ENCODE measurements at regions not wholly inside any gene's neighbourhood (a gene's known extent, or its start where the extent isn't known, plus 50 kb on each side); places are given as distances from the start of the nearest gene placed in this dataset.

DNA sequence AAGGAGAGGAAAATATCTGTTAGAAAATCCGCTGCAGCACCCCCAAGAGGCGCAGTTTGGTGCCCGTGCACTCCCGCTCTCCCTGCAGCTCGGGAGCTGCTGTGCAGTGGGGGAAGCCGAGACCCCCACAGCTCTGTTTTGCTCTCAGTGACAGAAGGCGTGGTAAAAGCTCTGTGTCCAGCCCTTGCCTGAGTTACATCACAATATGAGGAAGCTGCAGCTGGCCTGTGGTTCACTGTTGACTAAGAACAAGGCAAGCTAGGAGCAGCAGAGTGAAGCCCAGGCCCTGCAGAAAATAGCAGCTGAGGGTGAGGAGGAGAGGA is 88.5 kb upstream of the ADRA2C start:
- no peak for TF ChIP-seq PAX5 (IDR thresholded peaks at IDR 0.05; ENCODE audit: insufficient read depth, low read length, severe bottlenecking)
- TF ChIP-seq POLR2AphosphoS5 (IDR thresholded peaks at IDR 0.05; ENCODE audit: low read depth, low read length) = no peak
- TF ChIP-seq SPI1 (IDR thresholded peaks at IDR 0.05; ENCODE audit: low read depth, low read length) = no peak
- TF ChIP-seq POU2F2 (IDR thresholded peaks at IDR 0.05; ENCODE audit: low read depth, low read length) = no peak
- TF ChIP-seq TAF1 (IDR thresholded peaks at IDR 0.05; ENCODE audit: low read depth, low read length) = no peak
- no peak for TF ChIP-seq POLR2A (IDR thresholded peaks at IDR 0.05; ENCODE audit: low read depth, low read length)
- DNase-seq (ENCODE audit: insufficient read length, low spot score) (no peak), FAIRE-seq (no peak)

DNA sequence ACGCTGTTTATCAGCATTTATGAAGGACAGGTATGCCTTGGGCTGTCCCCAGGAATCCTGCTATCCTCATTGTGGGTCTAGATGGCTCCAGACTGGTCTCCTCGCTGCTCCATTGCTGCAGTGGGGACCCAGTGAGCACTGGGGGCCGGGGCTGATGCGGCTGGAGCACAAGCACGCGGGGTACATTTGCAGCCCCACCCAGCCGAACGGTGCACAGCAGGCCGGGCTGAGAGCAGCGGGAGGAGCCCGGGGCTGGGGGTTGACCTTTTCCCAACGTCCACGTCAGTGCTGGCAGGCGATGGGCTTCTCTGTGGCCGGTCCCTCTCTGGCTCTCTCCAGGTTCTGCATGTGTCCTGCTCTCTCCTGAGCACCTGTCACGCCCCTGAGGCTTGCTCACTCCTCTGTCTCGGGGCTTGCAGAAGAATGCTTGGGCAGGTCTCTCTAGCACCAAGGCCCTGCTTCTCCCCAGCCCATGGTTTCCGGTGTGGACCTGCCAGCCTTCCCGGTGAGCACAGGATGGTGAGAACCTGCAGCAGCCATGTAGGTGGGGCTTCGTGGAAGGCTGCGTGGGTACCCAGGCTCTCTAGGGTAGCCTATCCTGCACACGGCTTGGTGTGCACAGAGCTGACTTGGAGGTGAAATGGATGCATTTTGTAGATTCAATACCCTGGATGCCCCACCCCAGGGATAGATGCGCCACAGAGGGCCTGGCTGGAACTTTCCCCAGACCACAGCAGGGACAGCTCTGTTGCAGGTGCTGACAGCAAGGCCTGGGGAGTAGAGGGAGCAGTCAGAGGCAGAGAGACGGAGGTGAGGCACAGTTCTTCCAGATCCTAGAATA is 89.1 kb upstream of the ADRA2C start:
- DNase-seq (ENCODE audit: insufficient read length, low spot score) (no peak), FAIRE-seq (no peak)
- TF ChIP-seq PAX5 (IDR thresholded peaks at IDR 0.05; ENCODE audit: insufficient read depth, low read length, severe bottlenecking) = no peak
- TF ChIP-seq SPI1 (IDR thresholded peaks at IDR 0.05; ENCODE audit: low read depth, low read length) = no peak
- TF ChIP-seq TAF1 (IDR thresholded peaks at IDR 0.05; ENCODE audit: low read depth, low read length) = no peak
- TF ChIP-seq POLR2A (IDR thresholded peaks at IDR 0.05; ENCODE audit: low read depth, low read length) = no peak
- TF ChIP-seq POU2F2 (IDR thresholded peaks at IDR 0.05; ENCODE audit: low read depth, low read length) = no peak
- TF ChIP-seq POLR2AphosphoS5 (IDR thresholded peaks at IDR 0.05; ENCODE audit: low read depth, low read length) = no peak

DNA sequence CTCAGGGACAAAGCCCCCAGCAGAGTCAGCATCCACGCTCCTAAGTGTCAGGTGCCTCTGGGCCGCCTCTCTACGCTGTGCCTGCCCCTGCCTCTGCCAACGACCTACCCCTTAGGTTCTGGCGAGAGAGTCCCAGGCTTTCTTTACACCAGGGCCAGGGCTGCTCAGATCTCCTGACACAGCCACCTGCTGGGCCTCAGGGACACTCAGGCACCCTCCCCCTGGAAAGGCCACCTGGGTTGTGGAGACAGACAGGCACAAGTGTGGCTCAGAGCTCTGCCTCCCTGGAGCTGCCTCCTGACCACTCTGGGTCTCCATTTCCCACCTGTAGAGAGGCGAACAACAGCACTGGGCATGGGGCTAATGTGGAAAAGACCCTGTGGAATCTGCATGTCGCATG is 90.0 kb upstream of the ADRA2C start:
- TF ChIP-seq POLR2AphosphoS5 (IDR thresholded peaks at IDR 0.05; ENCODE audit: low read depth, low read length) = no peak
- no peak for TF ChIP-seq PAX5 (IDR thresholded peaks at IDR 0.05; ENCODE audit: insufficient read depth, low read length, severe bottlenecking)
- no peak for TF ChIP-seq POLR2A (IDR thresholded peaks at IDR 0.05; ENCODE audit: low read depth, low read length)
- TF ChIP-seq POU2F2 (IDR thresholded peaks at IDR 0.05; ENCODE audit: low read depth, low read length) = no peak
- no peak for TF ChIP-seq SPI1 (IDR thresholded peaks at IDR 0.05; ENCODE audit: low read depth, low read length)
- no peak for TF ChIP-seq TAF1 (IDR thresholded peaks at IDR 0.05; ENCODE audit: low read depth, low read length)
- no peak for FAIRE-seq
- no peak for DNase-seq (ENCODE audit: insufficient read length, low spot score)

DNA sequence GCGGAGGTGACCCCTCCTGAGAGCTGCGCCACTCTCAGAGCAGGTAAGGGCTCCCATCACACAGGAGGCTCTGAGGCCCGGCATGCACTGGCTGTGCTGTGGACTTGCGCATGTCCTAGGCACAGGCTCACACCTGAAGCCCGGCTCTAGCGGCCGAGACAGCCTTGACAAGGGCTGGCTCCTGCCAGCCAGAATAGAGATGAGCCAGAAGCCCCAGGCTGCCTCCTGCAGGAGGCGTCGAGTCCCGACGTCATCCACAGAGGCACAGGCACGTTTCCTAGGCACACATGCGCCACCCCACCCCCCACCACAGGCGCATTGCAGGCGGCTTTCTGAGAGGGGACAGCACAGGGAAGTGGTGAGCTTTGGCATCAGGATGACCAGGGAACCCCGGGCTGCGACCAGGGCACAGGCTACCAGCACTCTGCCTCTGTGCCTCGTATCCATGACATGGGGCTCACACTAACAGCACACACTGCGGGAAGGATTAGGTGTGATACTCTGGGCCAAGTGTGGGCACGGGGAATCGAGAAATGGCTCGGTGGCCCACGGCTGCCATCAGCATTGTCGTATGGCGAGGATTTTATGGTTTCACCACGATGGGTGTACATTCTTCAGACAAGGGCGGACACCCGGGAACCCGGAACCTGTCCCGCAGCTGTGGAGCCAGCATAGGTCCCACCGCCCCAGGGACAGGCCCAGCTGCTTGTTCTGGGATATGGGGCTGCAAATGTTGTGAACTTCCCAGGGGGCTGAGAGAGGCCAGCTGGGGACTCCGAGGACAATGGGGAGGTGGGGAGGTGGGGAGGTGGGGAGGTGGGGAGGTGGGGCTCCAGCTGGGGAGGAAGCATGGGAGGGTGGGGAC is 90.7 kb upstream of the ADRA2C start:
- no peak for TF ChIP-seq PAX5 (IDR thresholded peaks at IDR 0.05; ENCODE audit: insufficient read depth, low read length, severe bottlenecking)
- TF ChIP-seq POU2F2 (IDR thresholded peaks at IDR 0.05; ENCODE audit: low read depth, low read length) = no peak
- no peak for TF ChIP-seq SPI1 (IDR thresholded peaks at IDR 0.05; ENCODE audit: low read depth, low read length)
- TF ChIP-seq POLR2A (IDR thresholded peaks at IDR 0.05; ENCODE audit: low read depth, low read length) = no peak
- TF ChIP-seq TAF1 (IDR thresholded peaks at IDR 0.05; ENCODE audit: low read depth, low read length) = no peak
- TF ChIP-seq POLR2AphosphoS5 (IDR thresholded peaks at IDR 0.05; ENCODE audit: low read depth, low read length) = no peak
- DNase-seq (ENCODE audit: insufficient read length, low spot score) = no peak
- no peak for FAIRE-seq

DNA sequence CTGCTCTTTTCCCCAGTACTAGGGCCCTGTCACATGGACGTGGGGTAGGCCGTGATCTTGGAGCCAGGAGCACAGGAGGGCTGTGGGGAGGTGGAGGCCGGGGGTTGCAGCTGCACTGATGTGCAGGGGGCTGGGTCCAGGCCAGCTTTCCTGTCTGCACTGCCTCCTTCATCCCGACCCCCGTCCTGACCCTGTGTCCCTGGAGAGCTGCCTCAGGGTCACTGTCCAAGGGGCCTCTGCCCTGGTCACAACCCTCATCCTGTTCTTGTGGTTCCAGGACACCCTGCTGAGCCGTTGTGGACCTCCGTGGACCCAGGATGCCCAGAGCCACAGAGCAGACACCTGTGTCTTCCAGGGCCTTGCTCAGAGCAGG is 91.7 kb upstream of the ADRA2C start:
- TF ChIP-seq POU2F2 (IDR thresholded peaks at IDR 0.05; ENCODE audit: low read depth, low read length) (no peak), POLR2A (IDR thresholded peaks at IDR 0.05; ENCODE audit: low read depth, low read length) (no peak), TAF1 (IDR thresholded peaks at IDR 0.05; ENCODE audit: low read depth, low read length) (no peak), PAX5 (IDR thresholded peaks at IDR 0.05; ENCODE audit: insufficient read depth, low read length, severe bottlenecking) (no peak), POLR2AphosphoS5 (IDR thresholded peaks at IDR 0.05; ENCODE audit: low read depth, low read length) (no peak), SPI1 (IDR thresholded peaks at IDR 0.05; ENCODE audit: low read depth, low read length) (no peak)
- FAIRE-seq = no peak
- no peak for DNase-seq (ENCODE audit: insufficient read length, low spot score)

DNA sequence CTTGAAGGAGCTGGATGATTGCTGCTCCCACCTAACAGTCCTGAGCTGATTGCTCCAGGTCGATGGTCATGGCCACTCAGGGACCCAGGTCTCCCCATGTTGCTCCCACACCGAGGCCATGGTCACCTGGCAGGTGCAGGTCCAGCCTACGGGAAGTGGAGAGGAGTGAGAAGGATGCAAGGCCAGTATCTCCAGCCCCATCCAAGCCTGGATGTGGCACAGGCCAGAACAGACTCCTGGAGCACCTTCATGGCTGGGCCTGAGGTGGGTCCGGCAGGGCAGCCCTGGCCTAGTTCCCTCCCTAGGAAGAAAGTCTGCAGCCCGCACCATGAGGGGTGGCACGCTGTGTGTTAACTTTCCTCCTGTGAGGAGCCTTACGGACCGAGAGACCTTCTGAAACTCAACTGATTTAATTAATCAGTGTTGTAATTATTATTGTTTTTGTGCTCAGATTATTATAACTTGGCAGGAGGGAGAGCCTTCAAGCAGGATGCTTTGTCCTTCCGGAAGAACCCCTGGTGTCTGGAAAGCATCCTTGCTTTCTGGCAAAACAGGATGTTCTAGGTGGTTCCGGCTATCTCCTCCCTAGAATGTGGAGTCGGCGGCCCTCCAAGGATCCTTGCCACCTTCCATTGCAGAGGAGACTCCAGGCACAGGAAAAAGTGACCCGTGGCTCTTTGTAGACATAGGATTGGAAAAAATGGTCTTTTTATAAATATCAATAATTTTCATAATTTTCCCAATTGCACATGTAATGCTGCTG is 92.3 kb upstream of the ADRA2C start:
- TF ChIP-seq POU2F2 (IDR thresholded peaks at IDR 0.05; ENCODE audit: low read depth, low read length) (no peak), POLR2A (IDR thresholded peaks at IDR 0.05; ENCODE audit: low read depth, low read length) (no peak), TAF1 (IDR thresholded peaks at IDR 0.05; ENCODE audit: low read depth, low read length) (no peak), POLR2AphosphoS5 (IDR thresholded peaks at IDR 0.05; ENCODE audit: low read depth, low read length) (no peak), PAX5 (IDR thresholded peaks at IDR 0.05; ENCODE audit: insufficient read depth, low read length, severe bottlenecking) (no peak), SPI1 (IDR thresholded peaks at IDR 0.05; ENCODE audit: low read depth, low read length) (no peak)
- FAIRE-seq (no peak), DNase-seq (ENCODE audit: insufficient read length, low spot score) (no peak)

DNA sequence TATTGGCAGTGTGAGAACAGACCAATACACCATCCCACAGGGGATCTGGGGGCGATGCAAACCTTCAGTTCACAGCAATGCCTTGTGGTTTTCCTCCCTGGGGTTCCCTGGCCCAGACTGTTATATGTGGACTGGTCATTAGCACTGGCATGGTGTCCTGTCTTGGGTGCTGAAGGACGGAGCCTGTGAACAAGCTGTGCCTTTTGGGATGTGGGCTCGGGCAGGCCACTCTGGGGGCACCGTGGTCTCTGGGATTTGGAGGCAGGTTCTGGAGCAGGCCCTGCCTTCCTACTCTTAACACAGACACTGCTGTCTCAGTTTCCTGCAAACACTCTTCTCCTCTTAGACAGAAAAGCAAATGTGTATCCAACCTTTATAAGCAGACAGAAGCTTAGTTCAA is 93.0 kb upstream of the ADRA2C start:
- FAIRE-seq = no peak
- TF ChIP-seq PAX5 (IDR thresholded peaks at IDR 0.05; ENCODE audit: insufficient read depth, low read length, severe bottlenecking) = no peak
- no peak for TF ChIP-seq SPI1 (IDR thresholded peaks at IDR 0.05; ENCODE audit: low read depth, low read length)
- no peak for TF ChIP-seq POLR2A (IDR thresholded peaks at IDR 0.05; ENCODE audit: low read depth, low read length)
- no peak for TF ChIP-seq POU2F2 (IDR thresholded peaks at IDR 0.05; ENCODE audit: low read depth, low read length)
- no peak for TF ChIP-seq TAF1 (IDR thresholded peaks at IDR 0.05; ENCODE audit: low read depth, low read length)
- TF ChIP-seq POLR2AphosphoS5 (IDR thresholded peaks at IDR 0.05; ENCODE audit: low read depth, low read length) = no peak
- DNase-seq (ENCODE audit: insufficient read length, low spot score) = no peak

DNA sequence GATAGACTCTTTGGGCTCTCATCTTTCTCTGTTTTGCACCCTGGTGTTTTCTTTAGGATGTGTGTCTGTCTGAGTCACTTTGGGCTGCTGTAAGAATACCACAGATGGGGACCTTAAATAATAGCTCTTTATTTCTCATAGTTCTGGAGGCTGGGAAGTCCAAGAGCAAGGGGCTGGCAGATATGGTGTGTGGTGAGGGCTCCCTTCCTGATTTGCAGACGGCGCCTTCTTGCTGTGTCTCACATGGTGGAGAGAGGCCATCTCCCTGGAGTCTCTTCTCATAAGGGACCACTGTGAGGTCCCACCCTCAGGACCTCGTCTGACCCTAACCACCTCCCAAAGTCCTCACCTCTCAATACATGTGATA is 93.7 kb upstream of the ADRA2C start:
- no peak for FAIRE-seq
- no peak for TF ChIP-seq SPI1 (IDR thresholded peaks at IDR 0.05; ENCODE audit: low read depth, low read length)
- TF ChIP-seq POLR2AphosphoS5 (IDR thresholded peaks at IDR 0.05; ENCODE audit: low read depth, low read length) = no peak
- TF ChIP-seq TAF1 (IDR thresholded peaks at IDR 0.05; ENCODE audit: low read depth, low read length) = no peak
- TF ChIP-seq POU2F2 (IDR thresholded peaks at IDR 0.05; ENCODE audit: low read depth, low read length) = no peak
- no peak for TF ChIP-seq POLR2A (IDR thresholded peaks at IDR 0.05; ENCODE audit: low read depth, low read length)
- DNase-seq (ENCODE audit: insufficient read length, low spot score) = no peak

All from GM12891 (cell line).